ENCODE measurements at regions not wholly inside any gene's neighbourhood (a gene's known extent, or its start where the extent isn't known, plus 50 kb on each side); places are given as distances from the start of the nearest gene placed in this dataset.
"Not testable (repeated sequence)": the region's sequence is repeated elsewhere in the genome, so short reads cannot be mapped to it uniquely, and the experiment has no call there.

- DNase-seq (ENCODE audit: low spot score) = not testable (repeated sequence)
Measured at GRCh38 chr15:20237256-20238020, 304.2 kb downstream of the GOLGA6L6 start.

DNA sequence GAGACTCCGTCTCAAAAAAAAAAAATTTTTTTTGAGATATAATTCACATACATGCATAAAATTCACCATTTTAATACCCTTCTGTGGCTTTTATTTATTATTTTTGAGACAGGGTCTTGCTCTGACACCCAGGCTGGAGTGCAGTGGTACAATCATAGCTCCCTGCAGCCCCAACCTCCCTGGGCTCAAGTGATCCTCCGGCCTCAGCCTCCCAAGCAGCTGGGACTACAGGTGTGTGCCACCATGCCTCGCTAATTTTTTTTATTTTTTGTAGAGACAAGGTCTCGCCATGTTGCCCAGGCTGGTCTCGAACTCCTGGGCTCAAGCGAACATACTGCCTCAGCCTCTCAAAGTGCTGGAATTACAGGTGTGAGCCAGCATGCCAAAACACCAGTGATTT, 305.9 kb downstream of the GOLGA6L6 start:
- DNase-seq (ENCODE audit: low spot score) = not testable (repeated sequence)

- DNase-seq (ENCODE audit: low spot score) = not testable (repeated sequence)
Measured at GRCh38 chr15:20234006-20234540, 307.5 kb downstream of the GOLGA6L6 start.

DNA sequence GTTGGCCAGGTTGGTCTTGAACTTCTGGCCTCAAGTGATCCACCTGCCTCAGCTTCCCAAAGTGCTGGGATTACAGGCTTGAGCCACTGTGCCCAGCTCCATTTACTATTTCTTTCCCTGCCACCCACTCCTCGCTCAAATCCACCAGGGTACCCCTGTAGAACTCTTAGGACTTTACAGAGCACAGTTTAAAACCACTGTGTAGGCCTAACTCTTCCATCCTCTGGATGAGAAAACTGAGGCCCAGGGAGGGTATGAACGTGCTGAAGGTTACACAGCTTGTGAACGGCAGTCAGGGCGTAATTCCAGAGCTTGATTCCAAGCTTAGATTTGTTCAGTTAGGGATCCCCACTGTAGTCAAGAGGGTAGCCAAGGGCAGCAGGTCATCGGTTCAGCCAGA, 309.1 kb downstream of the GOLGA6L6 start:
- not testable (repeated sequence) for DNase-seq (ENCODE audit: low spot score)

DNA sequence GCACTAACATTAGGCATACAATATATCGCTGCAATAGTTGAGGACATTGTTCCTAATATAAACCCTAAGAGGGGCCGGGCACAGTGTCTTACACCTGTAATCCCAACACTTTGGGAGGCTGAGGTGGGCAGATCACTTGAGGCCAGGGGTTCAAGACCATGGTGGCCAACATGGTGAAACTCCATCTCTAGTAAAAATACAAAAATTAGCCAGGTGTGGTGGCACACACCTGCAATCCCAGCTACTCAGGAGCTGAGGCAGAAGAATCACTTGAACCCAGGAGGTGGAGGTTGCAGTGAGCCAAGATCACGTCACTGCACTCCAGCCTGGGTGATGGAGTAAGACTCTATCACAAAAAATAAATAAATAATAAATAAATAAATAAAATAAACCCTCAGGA, 310.9 kb downstream of the GOLGA6L6 start:
- DNase-seq (ENCODE audit: low spot score) = not testable (repeated sequence)

- not testable (repeated sequence) for DNase-seq (ENCODE audit: low spot score)
Measured at GRCh38 chr15:20228791-20229190, 312.8 kb downstream of the GOLGA6L6 start.

- DNase-seq (ENCODE audit: low spot score) = not testable (repeated sequence)
Measured at GRCh38 chr15:20227119-20227853, 314.3 kb downstream of the GOLGA6L6 start.

GRCh38 chr15:20226531-20226930, 315.1 kb downstream of the GOLGA6L6 start:
- not testable (repeated sequence) for DNase-seq (ENCODE audit: low spot score)

DNA sequence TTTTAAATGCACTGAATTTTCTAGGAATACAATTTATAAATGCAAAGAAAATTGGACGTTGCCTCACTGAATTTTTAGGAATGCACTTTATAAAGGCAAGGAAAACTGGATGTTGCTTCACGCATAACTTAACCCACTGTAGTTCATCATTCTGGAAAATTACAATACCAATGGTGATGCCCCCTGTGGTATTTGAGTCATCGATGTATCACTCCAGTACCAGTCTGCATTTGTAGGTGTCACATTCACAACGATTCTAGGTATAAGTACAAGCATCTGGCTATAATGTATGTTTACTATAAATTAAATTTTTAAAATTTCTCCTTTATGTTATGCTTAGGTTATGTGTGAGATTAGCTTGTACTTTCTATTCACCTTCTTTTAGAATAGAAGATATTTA, 320.5 kb downstream of the GOLGA6L6 start:
- not testable (repeated sequence) for DNase-seq (ENCODE audit: low spot score)

- DNase-seq (ENCODE audit: low spot score) = not testable (repeated sequence)
Measured at GRCh38 chr15:20219171-20219570, 322.4 kb downstream of the GOLGA6L6 start.

DNA sequence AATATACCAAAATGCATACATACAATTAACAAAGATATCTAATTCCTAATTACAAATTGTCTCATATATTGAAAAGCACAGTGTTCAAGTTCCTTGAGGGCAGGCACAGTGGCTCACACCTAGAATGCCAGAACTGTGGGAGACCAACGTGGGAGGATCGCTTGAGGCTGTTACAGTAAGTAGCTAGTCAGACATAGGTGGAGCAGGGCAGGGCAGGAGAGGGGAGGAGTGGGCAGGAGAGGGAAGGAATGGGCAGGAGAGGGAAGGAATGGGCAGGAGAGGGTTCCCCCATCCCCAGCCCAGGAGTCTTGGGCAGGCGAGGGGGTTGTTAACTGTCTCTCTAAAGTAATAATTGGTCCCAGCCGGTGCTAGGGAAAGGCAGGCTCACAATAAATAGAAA, 325.9 kb downstream of the GOLGA6L6 start:
- not testable (repeated sequence) for DNase-seq (ENCODE audit: low spot score)

DNA sequence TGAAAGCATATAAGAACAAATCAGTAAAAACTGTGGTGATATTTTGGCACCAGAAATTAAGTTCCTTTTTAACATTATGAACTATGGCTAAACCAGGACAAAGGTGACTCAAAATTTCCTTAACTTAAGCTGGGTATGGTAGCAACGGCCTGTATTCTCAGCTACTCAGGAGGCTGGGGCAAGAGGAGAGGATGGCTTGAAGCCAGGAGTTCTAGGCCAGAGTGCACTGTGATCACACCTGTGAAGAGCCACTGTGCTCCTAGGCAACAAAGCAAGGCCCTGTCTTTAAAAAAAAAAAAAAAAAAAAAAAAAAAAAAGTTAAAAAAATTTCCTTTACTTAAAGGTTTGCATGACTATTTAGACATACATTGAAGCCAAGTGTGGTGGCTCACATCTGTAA, 327.5 kb downstream of the GOLGA6L6 start:
- not testable (repeated sequence) for DNase-seq (ENCODE audit: low spot score)

- DNase-seq (ENCODE audit: low spot score) = not testable (repeated sequence)
Measured at GRCh38 chr15:20211508-20211907, 330.1 kb downstream of the GOLGA6L6 start.

GRCh38 chr15:20209973-20210372, 331.6 kb downstream of the GOLGA6L6 start:
- DNase-seq (ENCODE audit: low spot score) = not testable (repeated sequence)

- DNase-seq (ENCODE audit: low spot score) = not testable (repeated sequence)
Measured at GRCh38 chr15:20207607-20208006, 334.0 kb downstream of the GOLGA6L6 start.

- not testable (repeated sequence) for DNase-seq (ENCODE audit: low spot score)
Measured at GRCh38 chr15:20207198-20207597, 334.4 kb downstream of the GOLGA6L6 start.

DNA sequence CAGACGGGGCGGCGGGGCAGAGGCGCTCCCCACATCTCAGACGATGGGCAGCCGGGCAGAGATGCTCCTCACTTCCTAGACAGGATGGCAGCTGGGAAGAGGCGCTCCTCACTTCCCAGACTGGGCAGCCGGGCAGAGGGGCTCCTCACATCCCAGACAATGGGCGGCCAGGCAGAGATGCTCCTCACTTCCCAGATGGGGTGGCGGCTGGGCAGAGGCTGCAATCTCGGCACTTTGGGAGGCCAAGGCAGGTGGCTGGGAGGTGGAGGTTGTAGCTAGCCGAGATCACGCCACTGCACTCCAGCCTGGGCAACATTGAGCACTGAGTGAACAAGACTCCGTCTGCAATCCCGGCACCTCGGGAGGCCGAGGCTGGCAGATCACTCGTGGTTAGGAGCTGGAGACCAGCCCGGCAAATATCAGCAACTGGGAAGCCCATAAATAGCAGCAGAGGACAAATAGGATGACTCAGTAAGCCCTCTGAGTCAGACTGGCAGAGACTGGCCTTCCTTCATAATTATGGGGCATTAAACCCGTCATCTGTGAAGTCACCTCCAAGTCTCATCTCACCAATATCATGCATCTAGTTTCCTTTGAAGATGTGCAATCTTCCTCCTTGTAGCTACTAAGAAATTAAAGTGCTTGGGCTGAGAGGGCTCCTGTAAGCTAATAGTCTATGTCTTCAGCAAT, 337.3 kb downstream of the GOLGA6L6 start:
- not testable (repeated sequence) for DNase-seq (ENCODE audit: low spot score)

- DNase-seq (ENCODE audit: low spot score) = not testable (repeated sequence)
Measured at GRCh38 chr15:20203649-20204150, 337.9 kb downstream of the GOLGA6L6 start.

GRCh38 chr15:20194591-20195198, 346.9 kb downstream of the GOLGA6L6 start:
- DNase-seq (ENCODE audit: low spot score) = not testable (repeated sequence)

- not testable (repeated sequence) for DNase-seq (ENCODE audit: low spot score)
Measured at GRCh38 chr15:20192982-20193929, 348.3 kb downstream of the GOLGA6L6 start.

Measured in ureter (tissue), 1 donor.